ENCODE measurements at regions not wholly inside any gene's neighbourhood (a gene's known extent, or its start where the extent isn't known, plus 50 kb on each side); places are given as distances from the start of the nearest gene placed in this dataset.

DNA sequence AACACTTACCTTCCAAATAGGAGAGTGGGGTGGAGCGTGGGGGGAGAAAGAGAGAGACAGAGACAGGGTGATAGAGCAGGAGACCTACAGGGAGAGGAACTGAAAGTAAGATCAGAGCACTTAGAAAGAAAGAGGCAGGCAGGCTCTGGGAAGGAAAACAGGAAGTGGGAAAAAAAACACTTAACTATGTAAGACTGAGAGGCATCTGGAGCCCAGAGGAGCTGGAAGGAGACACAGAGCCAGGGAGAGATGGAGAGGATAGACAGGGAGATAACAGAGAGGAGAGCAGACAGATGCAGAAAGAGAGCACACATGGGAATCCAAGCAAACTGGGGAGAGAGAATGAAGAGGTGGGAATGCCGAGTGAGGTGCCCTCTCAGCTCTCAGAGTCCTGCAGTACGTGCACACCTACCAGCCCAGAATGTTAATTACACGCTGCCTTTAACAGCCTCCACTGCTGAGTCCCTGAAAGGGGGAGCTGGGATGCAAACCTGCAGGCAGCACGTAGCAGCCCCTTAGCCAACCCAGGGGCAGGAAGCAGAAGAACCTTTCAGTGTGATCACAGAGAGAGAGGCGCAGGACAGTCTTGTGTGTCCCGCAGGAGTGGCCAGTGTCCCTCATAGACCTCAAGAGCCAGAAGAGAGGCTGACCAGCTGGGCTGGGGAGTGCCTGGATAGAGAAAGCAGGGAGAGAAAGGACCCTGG lies 132.7 kb upstream of the LRFN2 start:
- TF ChIP-seq POLR2A (IDR thresholded peaks at IDR 0.05; ENCODE audit: low read depth, low read length): no peak
- TF ChIP-seq TAF1 (IDR thresholded peaks at IDR 0.05; ENCODE audit: borderline replicate concordance, low read depth, low read length): no peak
- no peak for TF ChIP-seq POLR2AphosphoS5 (IDR thresholded peaks at IDR 0.05; ENCODE audit: low read depth, low read length)
